ENCODE measurements at regions not wholly inside any gene's neighbourhood (a gene's known extent, or its start where the extent isn't known, plus 50 kb on each side); places are given as distances from the start of the nearest gene placed in this dataset.

GRCh38 chr3:177463863-177464262 lies 266.6 kb upstream of the TBL1XR1 start:
- TF ChIP-seq CTCF (IDR thresholded peaks at IDR 0.05 in 8 of 11, conservative IDR thresholded peaks at IDR 0.05 in 3 of 11), result no peak
- TF ChIP-seq POLR2A (IDR thresholded peaks at IDR 0.05), result no peak

Measured in spleen (tissue), 7 donors.